Parathyroid adenoma (tissue), 2 donors: ENCODE measurements at regions not wholly inside any gene's neighbourhood (a gene's known extent, or its start where the extent isn't known, plus 50 kb on each side); places are given as distances from the start of the nearest gene placed in this dataset.
"Not testable (repeated sequence)": the region's sequence is repeated elsewhere in the genome, so short reads cannot be mapped to it uniquely, and the experiment has no call there.

Experiments used
- H2AFZ ChIP-seq: fragments of 300-600 bp; sonication (generic); one replicate; pipeline ENCODE4 v1.7.0; 2017; ENCODE audit warnings: antibody characterized with exemption, mild to moderate bottlenecking
- H3K27ac ChIP-seq: fragments of 300-600 bp; sonication (generic); one replicate; pipeline ENCODE4 v1.7.0; 2017
- H3K27me3 ChIP-seq: fragments of 300-600 bp; sonication (generic); one replicate; pipeline ENCODE4 v1.7.0; 2017; ENCODE audit warnings: low read length; ENCODE audit not compliant: control insufficient read depth, insufficient read depth
- H3K36me3 ChIP-seq: fragments of 300-600 bp; sonication (generic); one replicate; pipeline ENCODE4 v1.7.0; 2017; ENCODE audit warnings: low read length; ENCODE audit not compliant: control insufficient read depth, insufficient read depth
- H3K4me1 ChIP-seq: fragments of 300-600 bp; sonication (generic); one replicate; pipeline ENCODE4 v1.7.0; 2017; ENCODE audit warnings: control low read depth
- H3K4me2 ChIP-seq: fragments of 300-600 bp; sonication (generic); one replicate; pipeline ENCODE4 v1.7.0; 2017; ENCODE audit warnings: low read length
- H3K4me3 ChIP-seq: fragments of 300-600 bp; sonication (generic); one replicate; pipeline ENCODE4 v1.7.0; 2017; ENCODE audit warnings: low read depth, low read length
- H3K79me2 ChIP-seq: fragments of 300-600 bp; sonication (generic); one replicate; pipeline ENCODE4 v1.7.0; 2017; ENCODE audit warnings: control low read depth
- H3K9ac ChIP-seq: fragments of 300-600 bp; sonication (generic); one replicate; pipeline ENCODE4 v1.7.0; 2017; ENCODE audit warnings: mild to moderate bottlenecking
- H3K9me3 ChIP-seq: fragments of 300-600 bp; sonication (generic); one replicate; pipeline ENCODE4 v1.7.0; 2017; ENCODE audit warnings: low read length; ENCODE audit not compliant: control insufficient read depth
- TF ChIP-seq, protein P1 (sequence below): fragments of 300-600 bp; sonication (generic); IDR thresholded peaks from one replicate; pipeline ENCODE4 v1.7.0; 2017; ENCODE audit warnings: antibody characterized with exemption, mild to moderate bottlenecking
- donor health status: primary hyperparathyroidism.

DNA sequence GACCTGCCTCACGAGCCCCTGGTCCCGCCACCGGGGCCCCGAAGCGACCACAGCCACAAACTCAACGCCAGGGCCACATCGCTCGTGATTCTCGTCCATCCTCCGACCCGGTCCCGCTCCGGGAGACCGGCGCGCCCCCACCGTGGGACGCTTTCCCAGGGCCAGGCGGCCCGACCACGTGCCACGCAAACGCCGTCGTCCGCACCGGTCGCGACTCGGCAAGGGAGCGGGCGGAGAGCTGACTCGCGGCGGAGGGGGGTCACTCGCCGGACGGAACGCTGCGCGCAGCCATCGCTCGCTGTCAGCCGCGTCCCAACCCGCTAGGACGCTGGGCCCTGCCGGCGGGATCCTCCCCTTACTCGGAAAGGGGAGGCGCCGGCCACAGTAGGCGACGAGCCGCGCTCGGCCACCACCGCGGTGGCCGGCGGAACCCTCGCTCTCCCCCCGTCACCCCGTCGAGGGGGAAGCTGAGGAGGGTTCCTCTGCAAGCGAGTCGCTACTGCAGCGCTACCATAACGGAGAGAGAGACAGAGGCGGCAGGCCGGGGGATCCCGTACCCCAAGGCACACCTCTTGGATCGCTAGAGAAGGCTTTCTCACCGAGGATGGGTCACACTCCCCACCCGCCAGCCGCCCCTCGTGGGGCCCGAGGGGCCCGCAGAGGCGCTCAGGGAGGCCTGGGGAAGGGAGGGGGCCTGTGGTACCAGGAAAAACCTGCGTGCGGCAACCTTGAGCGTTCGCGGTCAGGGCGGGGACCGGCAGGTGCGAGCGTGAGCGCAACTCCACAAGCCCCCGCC is 511.8 kb upstream of the ZNF337 start:
- H3K9me3 ChIP-seq, result no peaks in the 10 kb centered on the region
- H3K36me3 ChIP-seq, result no peaks in the 10 kb centered on the region
- no peaks in the 10 kb centered on the region for H3K79me2 ChIP-seq
- no peak overlapping the region for H3K4me3 ChIP-seq
- no peaks in the 10 kb centered on the region for H3K4me1 ChIP-seq
- peaks cover 4% of the 10 kb centered on the region for H3K27me3 ChIP-seq
- peak overlapping the region; percentile 67 for H2AFZ ChIP-seq
- no peak overlapping the region for H3K27ac ChIP-seq
- peak overlapping the region; percentile 59 for H3K4me2 ChIP-seq
- H3K9ac ChIP-seq, result no peak overlapping the region
- TF ChIP-seq, protein P1, sequence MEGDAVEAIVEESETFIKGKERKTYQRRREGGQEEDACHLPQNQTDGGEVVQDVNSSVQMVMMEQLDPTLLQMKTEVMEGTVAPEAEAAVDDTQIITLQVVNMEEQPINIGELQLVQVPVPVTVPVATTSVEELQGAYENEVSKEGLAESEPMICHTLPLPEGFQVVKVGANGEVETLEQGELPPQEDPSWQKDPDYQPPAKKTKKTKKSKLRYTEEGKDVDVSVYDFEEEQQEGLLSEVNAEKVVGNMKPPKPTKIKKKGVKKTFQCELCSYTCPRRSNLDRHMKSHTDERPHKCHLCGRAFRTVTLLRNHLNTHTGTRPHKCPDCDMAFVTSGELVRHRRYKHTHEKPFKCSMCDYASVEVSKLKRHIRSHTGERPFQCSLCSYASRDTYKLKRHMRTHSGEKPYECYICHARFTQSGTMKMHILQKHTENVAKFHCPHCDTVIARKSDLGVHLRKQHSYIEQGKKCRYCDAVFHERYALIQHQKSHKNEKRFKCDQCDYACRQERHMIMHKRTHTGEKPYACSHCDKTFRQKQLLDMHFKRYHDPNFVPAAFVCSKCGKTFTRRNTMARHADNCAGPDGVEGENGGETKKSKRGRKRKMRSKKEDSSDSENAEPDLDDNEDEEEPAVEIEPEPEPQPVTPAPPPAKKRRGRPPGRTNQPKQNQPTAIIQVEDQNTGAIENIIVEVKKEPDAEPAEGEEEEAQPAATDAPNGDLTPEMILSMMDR, result no peak

DNA sequence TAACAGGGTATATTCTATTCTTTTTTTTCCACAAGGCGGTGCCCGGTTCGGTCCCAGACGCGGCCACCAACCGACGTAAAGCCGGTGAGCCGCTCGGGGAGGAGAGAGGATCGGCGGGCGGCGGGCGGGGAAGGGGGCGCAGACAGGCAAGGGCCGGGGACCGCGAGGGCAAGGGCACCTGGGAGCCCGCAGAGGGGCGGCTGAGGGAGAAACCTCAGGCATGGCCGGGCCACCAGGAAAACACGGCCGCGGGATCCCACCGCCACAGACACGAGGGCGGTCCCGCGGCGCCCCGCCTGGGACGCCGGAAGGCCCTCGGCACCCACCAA is 511.3 kb upstream of the ZNF337 start:
- Histone ChIP-seq H3K4me2 (peak overlapping the region; percentile 59), H2AFZ (peak overlapping the region; percentile 67)
- not testable (repeated sequence) for H3K9ac ChIP-seq, H3K27ac ChIP-seq, H3K4me1 ChIP-seq, H3K27me3 ChIP-seq, H3K4me3 ChIP-seq, H3K9me3 ChIP-seq, H3K79me2 ChIP-seq, H3K36me3 ChIP-seq

DNA sequence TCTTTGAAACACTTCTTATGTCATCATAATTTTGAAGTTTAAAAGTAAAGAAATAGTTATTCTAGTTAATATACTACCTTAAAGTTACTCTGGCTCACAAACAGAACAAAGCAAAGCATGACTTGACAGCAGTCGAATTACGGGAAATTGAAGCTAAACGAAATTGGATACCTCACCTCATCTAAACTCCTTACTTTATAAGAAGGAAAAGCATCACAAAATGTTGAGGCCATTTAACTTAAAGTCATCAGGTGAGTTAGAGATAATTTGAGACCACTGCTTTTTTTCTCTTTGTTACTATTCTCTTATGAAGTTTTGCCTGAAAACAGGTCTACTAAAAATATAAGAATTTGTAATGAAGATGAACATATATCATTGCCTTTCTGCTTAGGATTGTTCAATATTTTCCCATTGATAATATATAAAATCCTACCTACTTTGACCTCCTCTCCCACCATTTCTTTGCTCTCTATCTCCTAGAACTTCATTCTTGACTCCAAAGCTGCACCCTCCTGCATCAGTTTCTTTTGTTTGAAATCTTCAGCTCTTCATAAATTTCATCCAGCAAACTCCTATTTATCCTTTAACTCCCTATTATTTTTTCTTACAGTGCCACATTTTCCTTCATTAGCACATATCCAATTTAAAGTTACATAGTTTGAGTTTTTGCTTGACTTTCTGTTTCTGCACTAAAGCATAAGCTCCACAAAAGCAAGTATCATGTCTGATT is 510.7 kb upstream of the ZNF337 start:
- H3K27ac ChIP-seq, result no peak overlapping the region

DNA sequence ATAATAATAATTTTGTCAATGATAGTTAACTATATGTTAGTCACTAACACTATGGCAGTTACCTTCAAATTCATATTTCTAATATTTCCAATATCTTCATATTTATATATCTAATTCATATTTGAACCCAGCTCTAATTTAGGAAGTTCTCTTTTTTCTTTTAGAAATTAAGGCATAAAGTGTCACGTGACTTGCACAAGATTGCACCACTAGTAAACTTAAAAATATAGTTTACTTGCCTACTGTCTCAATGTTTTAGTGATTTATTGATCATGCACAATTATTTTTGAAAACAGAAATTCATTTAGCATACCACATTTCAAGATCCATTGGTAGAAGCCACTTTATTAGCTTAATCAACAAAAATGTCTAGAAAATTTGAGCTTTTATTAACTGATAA is 508.7 kb upstream of the ZNF337 start:
- H3K4me3 ChIP-seq, result no peak overlapping the region
- no peak overlapping the region for H3K9ac ChIP-seq
- no peak overlapping the region for H3K27ac ChIP-seq
- H3K4me2 ChIP-seq, result no peak overlapping the region
- H3K4me1 ChIP-seq, result no peaks in the 10 kb centered on the region
- H3K36me3 ChIP-seq, result no peaks in the 10 kb centered on the region
- H2AFZ ChIP-seq, result no peak overlapping the region
- peaks cover 4% of the 10 kb centered on the region for H3K27me3 ChIP-seq
- no peaks in the 10 kb centered on the region for H3K9me3 ChIP-seq
- TF ChIP-seq, protein P1, result no peak
- no peaks in the 10 kb centered on the region for H3K79me2 ChIP-seq

More for the DNA sequence above, 510.7 kb upstream of the ZNF337 start:
- H2AFZ ChIP-seq, result no peak overlapping the region
- no peak overlapping the region for H3K9ac ChIP-seq
- H3K9me3 ChIP-seq, result no peaks in the 10 kb centered on the region
- H3K36me3 ChIP-seq, result no peaks in the 10 kb centered on the region
- H3K4me1 ChIP-seq, result no peaks in the 10 kb centered on the region
- H3K4me3 ChIP-seq, result no peak overlapping the region
- TF ChIP-seq, protein P1, result no peak
- H3K4me2 ChIP-seq, result no peak overlapping the region
- H3K79me2 ChIP-seq, result no peaks in the 10 kb centered on the region
- peaks cover 4% of the 10 kb centered on the region for H3K27me3 ChIP-seq

DNA sequence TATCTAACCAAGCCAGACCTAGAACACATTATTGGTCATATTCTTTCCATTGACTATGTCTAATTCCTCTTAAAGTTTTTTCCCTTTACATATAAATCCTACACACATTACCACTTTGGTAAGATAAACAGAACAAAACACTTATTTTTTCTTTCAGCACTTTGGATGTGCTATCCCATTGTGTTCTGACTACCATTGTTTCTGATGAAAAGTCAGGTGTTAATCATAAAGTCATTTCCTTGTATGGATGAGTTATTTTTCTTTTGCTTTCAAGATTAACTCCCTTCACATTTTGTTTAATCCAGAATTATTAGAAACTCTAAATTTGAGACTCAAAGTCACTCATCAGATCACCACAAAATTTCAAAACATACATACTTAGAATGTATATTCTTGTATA is 504.4 kb upstream of the ZNF337 start:
- not testable (repeated sequence) for H2AFZ ChIP-seq, H3K27me3 ChIP-seq, H3K4me1 ChIP-seq, H3K27ac ChIP-seq, H3K4me2 ChIP-seq, H3K9me3 ChIP-seq, H3K4me3 ChIP-seq, H3K36me3 ChIP-seq, H3K9ac ChIP-seq, H3K79me2 ChIP-seq

DNA sequence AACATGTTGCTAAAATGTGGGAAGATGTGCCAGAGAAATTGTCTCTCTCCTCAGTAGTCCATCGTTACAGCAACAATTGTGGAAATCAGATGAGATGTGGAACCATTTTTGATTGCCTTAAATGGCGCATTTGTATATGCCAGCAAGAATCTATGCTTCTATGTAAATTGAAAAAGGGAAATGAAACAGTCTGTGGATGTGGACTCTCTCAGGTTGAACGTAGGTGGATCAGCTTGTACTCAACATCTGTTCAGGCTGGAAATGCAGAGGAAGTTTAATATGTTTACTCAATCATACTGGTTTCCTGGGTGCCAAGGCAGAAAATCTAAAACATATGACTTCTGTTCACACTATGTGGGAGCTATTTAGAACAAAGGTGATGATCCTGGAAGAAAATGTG is 490.7 kb upstream of the ZNF337 start:
- H3K4me3 ChIP-seq, H3K9ac ChIP-seq, H3K27me3 ChIP-seq, H3K79me2 ChIP-seq, H3K36me3 ChIP-seq, H3K27ac ChIP-seq, H3K4me1 ChIP-seq, H2AFZ ChIP-seq, H3K4me2 ChIP-seq, H3K9me3 ChIP-seq: not testable (repeated sequence)

DNA sequence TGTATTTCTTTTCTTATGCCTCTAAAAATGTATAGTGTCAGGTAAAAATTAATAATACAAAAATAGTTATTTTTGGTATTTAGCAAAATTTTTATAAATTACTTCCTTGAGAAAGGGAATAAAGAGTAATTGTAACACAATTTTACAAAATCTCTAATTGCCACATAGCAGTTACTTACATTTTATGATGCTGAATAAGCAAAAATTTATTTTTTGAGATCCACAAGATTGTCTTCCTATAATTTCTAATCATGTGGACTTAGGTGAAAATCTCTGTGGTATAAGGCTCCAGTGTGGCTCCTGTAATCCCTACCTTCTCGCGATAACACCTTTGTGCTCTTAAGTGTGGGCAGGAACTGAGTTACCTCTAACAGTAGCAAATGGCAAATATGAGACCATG is 487.1 kb upstream of the ZNF337 start:
- not testable (repeated sequence) for H3K9ac ChIP-seq, H3K36me3 ChIP-seq, H3K9me3 ChIP-seq, H3K27ac ChIP-seq, H3K4me1 ChIP-seq, H3K79me2 ChIP-seq, H3K4me3 ChIP-seq, H2AFZ ChIP-seq, H3K27me3 ChIP-seq, H3K4me2 ChIP-seq

DNA sequence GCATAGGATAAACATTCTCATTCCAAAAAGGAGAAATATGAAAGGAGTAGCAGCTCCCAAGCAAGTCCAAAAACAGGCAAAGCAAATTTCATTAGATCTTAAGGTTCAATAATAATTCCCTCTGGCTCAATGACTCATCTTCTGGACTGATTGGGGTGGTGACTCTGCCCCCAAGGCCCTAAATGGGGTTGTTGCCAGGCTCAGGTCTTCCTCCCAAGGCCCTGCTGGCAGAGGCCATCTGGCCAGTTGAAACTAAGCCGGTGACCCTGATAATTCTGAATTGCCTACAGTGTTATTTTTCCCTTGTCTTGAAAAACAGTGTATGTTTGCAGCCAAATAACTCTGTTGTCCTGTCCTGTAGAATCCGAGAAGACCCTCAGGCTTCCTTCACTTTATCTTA is 484.7 kb upstream of the ZNF337 start:
- H3K9me3 ChIP-seq, H3K79me2 ChIP-seq, H3K4me1 ChIP-seq, H3K9ac ChIP-seq, H3K4me2 ChIP-seq, H3K27me3 ChIP-seq, H3K27ac ChIP-seq, H2AFZ ChIP-seq, H3K4me3 ChIP-seq, H3K36me3 ChIP-seq: not testable (repeated sequence)
